ENCODE measurements at regions not wholly inside any gene's neighbourhood (a gene's known extent, or its start where the extent isn't known, plus 50 kb on each side); places are given as distances from the start of the nearest gene placed in this dataset.

- peak; percentile 10 for DNase-seq (ENCODE audit: low read depth)
Observed at GRCh38 chrX:30504309-30504708, 73.3 kb downstream of the TASL start.

GRCh38 chrX:30495468-30495867 lies 82.1 kb downstream of the TASL start:
- DNase-seq (ENCODE audit: low read depth) = no peak

GRCh38 chrX:30493348-30493747 lies 84.2 kb downstream of the TASL start:
- no peak for DNase-seq (ENCODE audit: low read depth)

GRCh38 chrX:30489323-30489722 lies 88.2 kb downstream of the TASL start:
- peak; percentile 5 for DNase-seq (ENCODE audit: low read depth)

- DNase-seq (ENCODE audit: low read depth) = no peak
Observed at GRCh38 chrX:30488092-30488491, 89.5 kb downstream of the TASL start.

- no peak for DNase-seq (ENCODE audit: low read depth)
Observed at GRCh38 chrX:30483996-30484395, 93.6 kb downstream of the TASL start.

GRCh38 chrX:30468471-30468870 lies 109.1 kb downstream of the TASL start:
- DNase-seq (ENCODE audit: low read depth) = no peak

Data from GM04504 (cell line).